Neural progenitor cell (in vitro differentiated cells): ENCODE measurements at regions not wholly inside any gene's neighbourhood (a gene's known extent, or its start where the extent isn't known, plus 50 kb on each side); places are given as distances from the start of the nearest gene placed in this dataset.

ENCODE experiments used
- EZH2phosphoT487 ChIP-seq: fragments of 200-600 bp; sonication (generic); IDR thresholded peaks from 2 replicates; pipeline ENCODE4 v1.6.1; 2017; ENCODE audit warnings: antibody characterized with exemption
- TF ChIP-seq, protein P1 (sequence below): fragments of 200-600 bp; sonication (generic); IDR thresholded peaks from 2 replicates; pipeline ENCODE4 v1.5.1; 2017; ENCODE audit warnings: antibody characterized with exemption, mild to moderate bottlenecking

DNA sequence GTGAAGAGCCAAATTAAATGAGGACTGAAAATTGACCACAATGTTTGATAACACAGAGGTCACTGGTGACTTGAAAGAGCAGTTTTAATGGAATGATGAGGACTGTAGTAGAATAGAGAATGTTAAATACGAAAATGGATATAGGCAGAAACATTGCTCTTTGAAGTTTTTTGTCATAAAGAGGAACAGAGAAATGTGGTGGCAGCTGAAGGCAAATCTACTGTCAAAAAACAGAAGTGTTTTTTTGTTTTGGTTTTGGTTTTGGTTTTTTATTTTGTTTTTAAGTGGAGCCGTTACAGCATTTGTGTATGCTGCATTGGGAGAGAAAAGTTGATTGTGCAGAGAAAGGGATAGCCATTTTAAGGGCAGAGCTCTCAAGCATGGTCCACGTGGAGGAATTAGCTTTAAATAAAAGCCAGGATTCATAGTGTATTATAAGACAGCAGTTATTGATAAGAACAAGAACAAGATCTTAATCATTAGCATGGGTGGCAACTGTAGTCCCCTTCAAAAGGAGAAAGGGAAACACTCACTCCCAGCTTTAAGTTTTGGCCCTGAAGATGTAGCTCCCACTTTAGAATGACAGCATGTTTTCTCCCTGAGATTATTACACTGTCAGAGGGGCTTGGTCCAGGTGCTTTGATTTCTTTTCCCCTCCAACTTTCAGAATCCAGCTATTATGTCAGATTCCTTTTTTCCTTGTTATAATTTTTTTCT lies 156.7 kb upstream of the BET1 start:
- TF ChIP-seq, protein P1, sequence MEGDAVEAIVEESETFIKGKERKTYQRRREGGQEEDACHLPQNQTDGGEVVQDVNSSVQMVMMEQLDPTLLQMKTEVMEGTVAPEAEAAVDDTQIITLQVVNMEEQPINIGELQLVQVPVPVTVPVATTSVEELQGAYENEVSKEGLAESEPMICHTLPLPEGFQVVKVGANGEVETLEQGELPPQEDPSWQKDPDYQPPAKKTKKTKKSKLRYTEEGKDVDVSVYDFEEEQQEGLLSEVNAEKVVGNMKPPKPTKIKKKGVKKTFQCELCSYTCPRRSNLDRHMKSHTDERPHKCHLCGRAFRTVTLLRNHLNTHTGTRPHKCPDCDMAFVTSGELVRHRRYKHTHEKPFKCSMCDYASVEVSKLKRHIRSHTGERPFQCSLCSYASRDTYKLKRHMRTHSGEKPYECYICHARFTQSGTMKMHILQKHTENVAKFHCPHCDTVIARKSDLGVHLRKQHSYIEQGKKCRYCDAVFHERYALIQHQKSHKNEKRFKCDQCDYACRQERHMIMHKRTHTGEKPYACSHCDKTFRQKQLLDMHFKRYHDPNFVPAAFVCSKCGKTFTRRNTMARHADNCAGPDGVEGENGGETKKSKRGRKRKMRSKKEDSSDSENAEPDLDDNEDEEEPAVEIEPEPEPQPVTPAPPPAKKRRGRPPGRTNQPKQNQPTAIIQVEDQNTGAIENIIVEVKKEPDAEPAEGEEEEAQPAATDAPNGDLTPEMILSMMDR: no peak
- TF ChIP-seq EZH2phosphoT487: no peak
